HepG2 (cell line): ENCODE measurements at regions not wholly inside any gene's neighbourhood (a gene's known extent, or its start where the extent isn't known, plus 50 kb on each side); places are given as distances from the start of the nearest gene placed in this dataset.

ENCODE experiments used
- ATAC-seq: fragments of 200-7000 bp; cut with Tn5 transposase; 3 replicates; pipeline ENCODE4 v1.9.1; 2020; ENCODE audit warnings: mild to moderate bottlenecking, moderate library complexity
- BruUV-seq: library from RNA; stranded (reverse); fragments of 400-500 nt; replicated peaks from 2 replicates; lab custom pipeline; 2021; lab: Mats Ljungman, UMichigan
- CTCF ChIA-PET: fragments of 300-600 bp; formaldehyde crosslinking; extraction: SDS; loops from one replicate; lab custom pipeline; 2021; ENCODE audit warnings: low total read pairs, inconsistent platforms, low intra/inter-chr PET ratio; lab: Yijun Ruan, JAX
- POLR2A ChIA-PET: fragments of 350-600 bp; sonication (Branson Sonifier 250); formaldehyde crosslinking; loops from one replicate; lab custom pipeline; 2020; ENCODE audit warnings: antibody characterized with exemption, inconsistent platforms; lab: Yijun Ruan, JAX
- DNase-seq: peaks from one replicate; pipeline ENCODE4 v3.0.0-alpha.2; 2015; ENCODE audit warnings: low spot score
- FAIRE-seq: peaks from 3 replicates; lab custom pipeline; 2011; peaks lifted over from hg19 to GRCh38; lab: Jason Lieb, UNC
- H2AFZ ChIP-seq: one replicate; pipeline ENCODE4 v1.6.1; 2011; ENCODE audit warnings: low read length, inconsistent platforms
- H3K27ac ChIP-seq: fragments of 300-600 bp; 3 replicates; pipeline ENCODE4 v1.8.0; 2011; ENCODE audit warnings: mixed run types, mild to moderate bottlenecking, mixed read lengths, low read length, inconsistent platforms; ENCODE audit not compliant: insufficient read depth; ENCODE audit errors: extremely low read length
- H3K27me3 ChIP-seq, 2 experiments: fragments of 200-600 bp in 1 of 2; 2 replicates in 1 of 2; 3 replicates in 1 of 2; pipeline versions ENCODE4 v1.6.0 to v1.8.0; 2011; ENCODE audit warnings: low read length in 2 of 2, mild to moderate bottlenecking in 2 of 2, moderate library complexity in 2 of 2, inconsistent platforms in 1 of 2; ENCODE audit not compliant: insufficient read depth in 2 of 2, control insufficient read depth in 1 of 2
- H3K36me3 ChIP-seq, 2 experiments: fragments of 200-600 bp in 1 of 2; replicated peaks in 1 of 2; 2 replicates in 1 of 2; 3 replicates in 1 of 2; pipeline versions ENCODE4 v1.5.1 to v1.8.0; 2011; ENCODE audit warnings: low read length in 2 of 2, inconsistent platforms in 1 of 2; ENCODE audit not compliant: insufficient read depth in 2 of 2, control insufficient read depth in 1 of 2
- H3K4me1 ChIP-seq: 2 replicates; pipeline ENCODE4 v1.5.1; 2012; ENCODE audit warnings: low read length, inconsistent platforms; ENCODE audit not compliant: insufficient read depth
- H3K4me2 ChIP-seq: 2 replicates; pipeline ENCODE4 v1.6.0; 2011; ENCODE audit warnings: low read depth, low read length, inconsistent platforms
- H3K4me3 ChIP-seq, 3 experiments: fragments of 200-600 bp in 1 of 3; sonication (generic), shearing (Covaris generic) in 1 of 3; replicated peaks in 1 of 3; 2 replicates each; pipeline ENCODE4 v1.5.1; 2011 to 2016; ENCODE audit warnings: low read length in 3 of 3, inconsistent platforms in 2 of 3, low read depth in 2 of 3, mild to moderate bottlenecking in 2 of 3, control low read depth in 1 of 3, mixed read lengths in 1 of 3; ENCODE audit not compliant: insufficient read depth in 1 of 3
- H3K79me2 ChIP-seq: one replicate; pipeline ENCODE4 v1.6.1; 2011; ENCODE audit warnings: low read length, inconsistent platforms; ENCODE audit not compliant: insufficient read depth
- H3K9ac ChIP-seq: 2 replicates; pipeline ENCODE4 v1.6.0; 2011; ENCODE audit warnings: mild to moderate bottlenecking, low read depth, low read length, inconsistent platforms; ENCODE audit not compliant: insufficient read depth
- H3K9me3 ChIP-seq: 2 replicates; pipeline ENCODE4 v1.5.1; 2012; ENCODE audit warnings: mild to moderate bottlenecking, low read length
- H4K20me1 ChIP-seq: 2 replicates; pipeline ENCODE4 v1.6.0; 2011; ENCODE audit warnings: inconsistent platforms, mild to moderate bottlenecking, low read length, moderate library complexity; ENCODE audit not compliant: insufficient read depth
- ATF4 ChIP-seq, 2 experiments: fragments of 450-650 bp in 1 of 2; sonication (generic) in 1 of 2; formaldehyde crosslinking; IDR thresholded peaks; 2 replicates each; pipeline versions ENCODE4 v1.5.0 to v1.8.0; 2020 to 2022; ENCODE audit warnings: mild to moderate bottlenecking in 1 of 2, missing genetic modification reagents in 1 of 2
- HMG20A ChIP-seq: IDR thresholded peaks from 2 replicates; pipeline ENCODE4 v1.6.1; 2016; ENCODE audit warnings: borderline replicate concordance
- IRF9 ChIP-seq: sonication (generic); formaldehyde crosslinking; IDR thresholded peaks from 2 replicates; pipeline ENCODE4 v1.8.0; 2022; ENCODE audit warnings: missing genetic modification reagents, mild to moderate bottlenecking, borderline replicate concordance
- MIER2 ChIP-seq: IDR thresholded peaks from 2 replicates; pipeline ENCODE4 v1.6.1; 2016; ENCODE audit warnings: missing biosample characterization, missing genetic modification reagents
- PAX8 ChIP-seq: sonication (generic); formaldehyde crosslinking; IDR thresholded peaks from 2 replicates; pipeline ENCODE4 v1.8.0; 2022; ENCODE audit warnings: mild to moderate bottlenecking, missing genetic modification reagents, borderline replicate concordance
- RBFOX2 ChIP-seq: fragments of 200-400 bp; formaldehyde crosslinking; IDR thresholded peaks from 2 replicates; pipeline ENCODE4 v1.6.1; 2017; ENCODE audit warnings: low read depth, mild to moderate bottlenecking, low read length
- SMC3 ChIP-seq: IDR thresholded peaks from 2 replicates; pipeline ENCODE4 v1.6.1; 2011; ENCODE audit warnings: low read length, improper control_type of control experiment
- SOX6 ChIP-seq, 2 experiments: fragments of 450-650 bp in 1 of 2; sonication (generic) in 1 of 2; formaldehyde crosslinking in 1 of 2; IDR thresholded peaks; 2 replicates each; pipeline versions ENCODE4 v1.4.0 to v1.6.1; 2017 to 2020; ENCODE audit warnings: antibody characterized with exemption in 1 of 2, mild to moderate bottlenecking in 1 of 2, missing genetic modification reagents in 1 of 2
- USF2 ChIP-seq, 2 experiments: sonication (generic) in 1 of 2; formaldehyde crosslinking in 1 of 2; IDR thresholded peaks; 2 replicates each; pipeline versions ENCODE4 v1.5.1 to v1.6.1; 2011 to 2020; ENCODE audit warnings: borderline replicate concordance in 1 of 2, low read depth in 1 of 2, low read length in 1 of 2, mild to moderate bottlenecking in 1 of 2, missing genetic modification reagents in 1 of 2, moderate library complexity in 1 of 2
- ZBTB7B ChIP-seq: sonication (generic); formaldehyde crosslinking; IDR thresholded peaks from 2 replicates; pipeline ENCODE4 v1.4.0; 2020; ENCODE audit warnings: missing genetic modification reagents
- ZNF350 ChIP-seq: sonication (generic); formaldehyde crosslinking; IDR thresholded peaks from 2 replicates; pipeline ENCODE4 v1.4.0; 2020; ENCODE audit warnings: mild to moderate bottlenecking, low read depth, missing genetic modification reagents, borderline replicate concordance
- ZNF414 ChIP-seq: sonication (generic); formaldehyde crosslinking; IDR thresholded peaks from 2 replicates; pipeline ENCODE4 v1.5.0; 2020; ENCODE audit warnings: missing genetic modification reagents
- ZNF549 ChIP-seq: sonication (generic); formaldehyde crosslinking; IDR thresholded peaks from 2 replicates; pipeline ENCODE4 v1.5.0; 2020; ENCODE audit warnings: missing genetic modification reagents
- ZNF607 ChIP-seq: sonication (generic); formaldehyde crosslinking; IDR thresholded peaks from 2 replicates; pipeline ENCODE4 v1.5.1; 2020; ENCODE audit warnings: missing genetic modification reagents, mild to moderate bottlenecking, borderline replicate concordance
- ZNF773 ChIP-seq: sonication (generic); formaldehyde crosslinking; IDR thresholded peaks from 2 replicates; pipeline ENCODE4 v1.4.0; 2020; ENCODE audit warnings: missing genetic modification reagents, borderline replicate concordance
- ZSCAN12 ChIP-seq: sonication (generic); formaldehyde crosslinking; IDR thresholded peaks from 2 replicates; pipeline ENCODE4 v1.9.0; 2021; ENCODE audit warnings: mild to moderate bottlenecking, missing genetic modification reagents
- WGBS: methylation state at CpG from one replicate; pipeline ENCODE4 v1.1.6; 2017; ENCODE audit warnings: low lambda C conversion rate; 5-methylcytosine and 5-hydroxymethylcytosine counted together
- in situ Hi-C: cut with HindIII; loops from 2 replicates; pipeline ENCODE4 v1.10.0; 2017; ENCODE audit warnings: low pct_unique_long_range_greater_than_20kb; ENCODE audit not compliant: extremely low pct_ligation_motif_present
- intact Hi-C: fragments of 100-400 bp; cut with micrococcal nuclease; formaldehyde crosslinking; loops from one replicate; pipeline ENCODE4 v1.10.0; 2022; ENCODE audit not compliant: unreplicated experiment
- TF ChIP-seq, protein P1 (sequence below): sonication (generic); formaldehyde crosslinking; IDR thresholded peaks from 2 replicates; pipeline ENCODE4 v1.5.0; 2020; ENCODE audit warnings: mild to moderate bottlenecking, missing genetic modification reagents

DNA sequence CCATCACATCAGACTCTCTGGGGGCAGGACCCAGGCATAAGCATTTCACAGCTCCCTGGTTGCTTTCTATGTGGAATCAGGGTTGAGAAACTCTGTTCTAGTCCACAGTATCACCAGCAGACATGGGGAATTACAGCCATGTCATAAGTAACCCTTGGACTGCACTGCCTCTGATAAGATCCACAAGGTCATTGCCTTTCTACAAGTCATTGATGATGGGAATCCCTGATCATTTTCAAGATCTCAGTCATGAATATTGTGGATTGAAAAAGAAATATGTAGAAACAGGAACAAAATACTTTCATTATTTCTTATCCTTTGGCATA, 304.1 kb downstream of the KLF6 start (continued):
- TF ChIP-seq USF2 (IDR thresholded peaks at IDR 0.05; ENCODE audit: low read depth, low read length) (no peak), USF2 (CRISPR knock-in tag; IDR thresholded peaks at IDR 0.05; ENCODE audit: borderline replicate concordance) (no peak), ZNF414 (no peak), SMC3 (no peak)

DNA sequence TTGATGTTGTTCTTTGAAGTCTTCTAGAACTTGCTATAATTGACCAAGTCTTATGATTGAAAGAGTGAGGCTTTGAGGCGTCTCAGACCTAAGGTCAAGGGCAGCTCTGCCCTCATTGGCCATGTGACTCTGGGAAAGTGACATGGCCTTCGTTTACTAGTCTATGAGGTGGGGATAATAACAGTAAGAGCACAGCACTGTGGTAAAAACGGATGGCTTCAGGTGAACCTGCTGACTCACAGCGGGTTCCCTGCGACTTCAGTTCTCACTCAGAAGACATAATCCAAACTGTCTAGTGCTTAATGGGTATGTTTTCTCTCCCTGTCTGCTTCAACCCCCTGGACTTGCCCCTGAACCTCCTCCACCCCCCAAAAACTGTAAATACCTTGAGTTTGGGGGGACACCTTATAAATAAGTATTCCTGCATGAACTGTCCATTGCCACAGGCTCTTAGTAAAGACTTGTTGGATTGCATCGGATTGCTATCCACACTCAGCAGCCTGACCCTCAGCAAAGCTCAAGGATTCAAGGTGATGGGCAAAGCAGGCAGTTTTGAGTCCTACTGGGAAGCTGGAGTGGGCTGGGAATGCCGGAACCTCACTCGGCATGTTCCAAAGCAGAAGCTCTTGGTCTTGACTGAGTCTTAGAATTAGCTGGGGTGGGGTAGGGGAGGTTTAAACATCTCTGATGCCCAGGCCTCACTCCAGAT, 304.6 kb downstream of the KLF6 start:
- POLR2A ChIA-PET, result no interaction called here
- Histone ChIP-seq H3K36me3 (no peaks in the 10 kb centered on the region), H3K27ac (no peak overlapping the region), H3K9ac (no peak overlapping the region), H4K20me1 (no peaks in the 10 kb centered on the region), H3K4me1 (no peaks in the 10 kb centered on the region), H3K9me3 (no peaks in the 10 kb centered on the region), H3K27me3 (peaks cover 7 to 48% of the 10 kb centered on the region in 2 experiments; a peak in 4 of 5 replicates), H3K4me3 (no peak overlapping the region), H3K79me2 (no peaks in the 10 kb centered on the region), H3K4me2 (no peak overlapping the region), H2AFZ (no peak overlapping the region)
- WGBS, result 22% methylated on average over 8 of the region's 8 CpGs
- ATAC-seq (no peak), FAIRE-seq (no peak), DNase-seq (no peak)
- intact Hi-C loops, result no loop called here
- in situ Hi-C loops, result no loop called here
- BruUV-seq, result no TSS peak
- CTCF ChIA-PET, result no interaction called here
- TF ChIP-seq ZNF607 (CRISPR knock-in tag) (no peak), ZNF549 (no peak), SOX6 (IDR thresholded peaks at IDR 0.05) (no peak), SOX6 (CRISPR knock-in tag; IDR thresholded peaks at IDR 0.05) (no peak), MIER2 (CRISPR knock-in tag) (no peak), RBFOX2 (no peak), ZNF773 (CRISPR knock-in tag) (no peak), ZBTB7B (no peak), IRF9 (CRISPR knock-in tag) (no peak), ATF4 (CRISPR knock-in tag; IDR thresholded peaks at IDR 0.05) (no peak), ZSCAN12 (CRISPR knock-in tag) (no peak), ZNF350 (no peak), HMG20A (CRISPR knock-in tag) (no peak), PAX8 (CRISPR knock-in tag) (no peak)
- TF ChIP-seq, protein P1, sequence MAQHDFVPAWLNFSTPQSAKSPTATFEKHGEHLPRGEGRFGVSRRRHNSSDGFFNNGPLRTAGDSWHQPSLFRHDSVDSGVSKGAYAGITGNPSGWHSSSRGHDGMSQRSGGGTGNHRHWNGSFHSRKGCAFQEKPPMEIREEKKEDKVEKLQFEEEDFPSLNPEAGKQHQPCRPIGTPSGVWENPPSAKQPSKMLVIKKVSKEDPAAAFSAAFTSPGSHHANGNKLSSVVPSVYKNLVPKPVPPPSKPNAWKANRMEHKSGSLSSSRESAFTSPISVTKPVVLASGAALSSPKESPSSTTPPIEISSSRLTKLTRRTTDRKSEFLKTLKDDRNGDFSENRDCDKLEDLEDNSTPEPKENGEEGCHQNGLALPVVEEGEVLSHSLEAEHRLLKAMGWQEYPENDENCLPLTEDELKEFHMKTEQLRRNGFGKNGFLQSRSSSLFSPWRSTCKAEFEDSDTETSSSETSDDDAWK (CRISPR knock-in tag), result no peak
